K562 (cell line): ENCODE measurements at regions not wholly inside any gene's neighbourhood (a gene's known extent, or its start where the extent isn't known, plus 50 kb on each side); places are given as distances from the start of the nearest gene placed in this dataset.

Experiments used
- BDP1 ChIP-seq: IDR thresholded peaks from 3 replicates; pipeline ENCODE4 v1.6.1; 2011; ENCODE audit not compliant: insufficient read length, insufficient read depth
- CBFB ChIP-seq: sonication (generic); formaldehyde crosslinking; IDR thresholded peaks from 2 replicates; pipeline ENCODE4 v1.4.0; 2020; ENCODE audit warnings: mild to moderate bottlenecking, missing genetic modification reagents
- CBX2 ChIP-seq: fragments of 200-600 bp; sonication (generic); IDR thresholded peaks from one replicate; pipeline ENCODE4 v1.6.1; 2012; ENCODE audit warnings: mild to moderate bottlenecking, low read length, inconsistent platforms; ENCODE audit not compliant: insufficient read depth, poor library complexity, severe bottlenecking
- CREB1 ChIP-seq, 2 experiments: sonication (generic) in 1 of 2; formaldehyde crosslinking in 1 of 2; IDR thresholded peaks; 2 replicates each; pipeline versions ENCODE4 v1.6.1 to v1.8.0; 2012 to 2022; ENCODE audit warnings: inconsistent platforms in 1 of 2, mild to moderate bottlenecking in 1 of 2, missing genetic modification reagents in 1 of 2, moderate library complexity in 1 of 2
- CXXC5 ChIP-seq: fragments of 250-450 bp; sonication (Bioruptor Pico); IDR thresholded peaks from 2 replicates; pipeline ENCODE4 v1.8.0; 2022; ENCODE audit warnings: inconsistent platforms, mild to moderate bottlenecking, moderate library complexity
- ELF1 ChIP-seq: fragments of 200-800 bp; sonication (Bioruptor generic); IDR thresholded peaks from 2 replicates; pipeline ENCODE4 v1.6.1; 2016; ENCODE audit warnings: missing genetic modification characterization, missing compliant biosample characterization
- ETV5 ChIP-seq: sonication (generic); formaldehyde crosslinking; IDR thresholded peaks from 2 replicates; pipeline ENCODE4 v1.4.0; 2020; ENCODE audit warnings: low read depth, mild to moderate bottlenecking, missing genetic modification reagents
- FOXP1 ChIP-seq: sonication (generic); formaldehyde crosslinking; IDR thresholded peaks from 2 replicates; pipeline ENCODE4 v1.8.0; 2022; ENCODE audit warnings: mild to moderate bottlenecking, missing genetic modification reagents
- NUFIP1 ChIP-seq: fragments of 450-650 bp; IDR thresholded peaks from 2 replicates; pipeline ENCODE4 v1.6.1; 2018; ENCODE audit not compliant: partially characterized antibody
- POLR2G ChIP-seq: fragments of 200-400 bp; formaldehyde crosslinking; IDR thresholded peaks from 2 replicates; pipeline ENCODE4 v1.6.1; 2017; ENCODE audit warnings: low read depth, mild to moderate bottlenecking, antibody characterized with exemption, low read length, moderate library complexity
- SRSF3 ChIP-seq: fragments of 200-400 bp; formaldehyde crosslinking; IDR thresholded peaks from 2 replicates; pipeline ENCODE4 v1.6.1; 2016; ENCODE audit warnings: mild to moderate bottlenecking, low read length, moderate library complexity; ENCODE audit not compliant: insufficient read depth
- TAL1 ChIP-seq: fragments of 450-650 bp; IDR thresholded peaks from 2 replicates; pipeline ENCODE4 v1.6.1; 2016; ENCODE audit warnings: mild to moderate bottlenecking
- TCF7L2 ChIP-seq: fragments of 150-350 bp; IDR thresholded peaks from 2 replicates; pipeline ENCODE4 v1.6.1; 2016; ENCODE audit warnings: low read depth, mild to moderate bottlenecking, low read length, moderate library complexity
- TCFL5 ChIP-seq: fragments of 250-450 bp; sonication (Bioruptor Pico); conservative IDR thresholded peaks from 2 replicates; pipeline ENCODE4 v1.6.1; 2021; ENCODE audit warnings: mild to moderate bottlenecking, moderate library complexity, matching md5 sums
- TSC22D4 ChIP-seq: fragments of 450-650 bp; IDR thresholded peaks from 2 replicates; pipeline ENCODE4 v1.6.1; 2016; ENCODE audit warnings: missing genetic modification characterization, missing biosample characterization, control low read depth
- ZFP30 ChIP-seq: fragments of 250-450 bp; sonication (Bioruptor Pico); IDR thresholded peaks from 2 replicates; pipeline ENCODE4 v1.8.0; 2022; ENCODE audit warnings: moderate library complexity, mild to moderate bottlenecking, inconsistent platforms, borderline replicate concordance
- ZNF140 ChIP-seq: fragments of 250-450 bp; sonication (Bioruptor Pico); IDR thresholded peaks from 2 replicates; pipeline ENCODE4 v1.8.0; 2021; ENCODE audit warnings: moderate library complexity, mild to moderate bottlenecking, inconsistent platforms
- ZNF224 ChIP-seq: sonication (generic); formaldehyde crosslinking; IDR thresholded peaks from 2 replicates; pipeline ENCODE4 v1.8.0; 2022; ENCODE audit warnings: mild to moderate bottlenecking, missing genetic modification reagents
- ZNF699 ChIP-seq: fragments of 250-450 bp; sonication (Bioruptor Pico); IDR thresholded peaks from 2 replicates; pipeline ENCODE4 v1.8.0; 2021; ENCODE audit warnings: mild to moderate bottlenecking, moderate library complexity; ENCODE audit not compliant: insufficient replicate concordance
- ZNF780A ChIP-seq: fragments of 250-450 bp; sonication (Bioruptor Pico); IDR thresholded peaks from 2 replicates; pipeline ENCODE4 v1.5.0; 2021; ENCODE audit warnings: mild to moderate bottlenecking
- TF ChIP-seq, protein P1 (sequence below): fragments of 450-650 bp; IDR thresholded peaks from 2 replicates; pipeline ENCODE4 v1.6.1; 2017; ENCODE audit warnings: mild to moderate bottlenecking, moderate library complexity
- TF ChIP-seq, protein P2 (sequence below), 2 experiments: fragments of 200-800 bp in 1 of 2; sonication (Bioruptor generic) in 1 of 2; sonication (generic) in 1 of 2; formaldehyde crosslinking in 1 of 2; IDR thresholded peaks in 1 of 2; conservative IDR thresholded peaks in 1 of 2; 2 replicates each; pipeline versions ENCODE4 v1.5.0 to v1.6.1; 2016 to 2020; ENCODE audit warnings: missing compliant biosample characterization in 1 of 2, missing genetic modification characterization in 1 of 2, missing genetic modification reagents in 1 of 2
- TF ChIP-seq, protein P3 (sequence below), 2 experiments: fragments of 450-650 bp; IDR thresholded peaks; 2 replicates each; pipeline ENCODE4 v1.6.1; 2016
- TF ChIP-seq, protein P4 (sequence below): fragments of 250-450 bp; sonication (Bioruptor Pico); IDR thresholded peaks from 2 replicates; pipeline ENCODE4 v1.6.1; 2021; ENCODE audit warnings: mild to moderate bottlenecking

DNA sequence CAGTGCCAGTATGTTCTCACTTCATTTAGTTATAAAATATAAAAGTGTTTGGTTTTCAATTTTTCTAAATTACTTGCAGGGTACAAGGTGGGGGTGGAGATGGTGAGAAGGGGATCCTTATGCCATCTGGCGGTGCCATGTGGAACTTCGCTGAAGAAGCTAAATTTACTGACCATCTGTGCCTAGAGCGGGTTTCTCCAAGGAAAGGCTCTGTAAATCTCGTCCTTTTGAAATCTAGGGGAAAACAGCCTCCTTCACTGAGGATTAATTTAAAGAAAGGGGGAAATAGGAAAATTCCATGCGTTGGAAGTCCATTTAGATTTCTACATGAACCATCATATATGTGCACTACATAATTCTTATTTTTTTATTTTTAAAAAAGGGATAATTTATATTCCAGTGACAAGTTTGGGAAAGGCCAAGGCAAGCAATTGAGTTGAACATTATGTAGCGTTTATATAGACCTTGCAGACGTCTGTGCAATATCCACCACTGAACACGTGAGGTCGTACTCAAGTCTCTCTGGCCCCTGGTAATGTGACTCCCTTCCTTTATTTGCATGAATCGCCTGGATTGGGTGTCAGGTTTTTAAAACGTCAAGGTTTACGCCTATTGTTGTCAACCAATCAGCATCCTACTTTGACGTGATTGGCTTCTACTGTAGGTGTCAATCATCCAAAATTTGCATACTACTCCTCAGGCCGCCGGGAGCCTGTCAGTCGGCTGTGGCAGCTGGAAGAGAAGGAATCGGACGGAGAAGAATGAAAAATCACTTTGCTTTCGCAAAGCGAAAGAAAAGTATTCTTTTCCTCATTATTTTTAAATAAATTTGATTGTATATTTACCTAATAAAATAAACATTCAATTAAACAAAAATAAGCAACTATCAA, 297.1 kb upstream of the NFE2L3 start (continued):
- TF ChIP-seq NUFIP1, result no peak
- no peak for TF ChIP-seq POLR2G
- no peak for TF ChIP-seq TSC22D4
- no peak for TF ChIP-seq ZNF224
- no peak for TF ChIP-seq TCF7L2
- TF ChIP-seq, protein P1, sequence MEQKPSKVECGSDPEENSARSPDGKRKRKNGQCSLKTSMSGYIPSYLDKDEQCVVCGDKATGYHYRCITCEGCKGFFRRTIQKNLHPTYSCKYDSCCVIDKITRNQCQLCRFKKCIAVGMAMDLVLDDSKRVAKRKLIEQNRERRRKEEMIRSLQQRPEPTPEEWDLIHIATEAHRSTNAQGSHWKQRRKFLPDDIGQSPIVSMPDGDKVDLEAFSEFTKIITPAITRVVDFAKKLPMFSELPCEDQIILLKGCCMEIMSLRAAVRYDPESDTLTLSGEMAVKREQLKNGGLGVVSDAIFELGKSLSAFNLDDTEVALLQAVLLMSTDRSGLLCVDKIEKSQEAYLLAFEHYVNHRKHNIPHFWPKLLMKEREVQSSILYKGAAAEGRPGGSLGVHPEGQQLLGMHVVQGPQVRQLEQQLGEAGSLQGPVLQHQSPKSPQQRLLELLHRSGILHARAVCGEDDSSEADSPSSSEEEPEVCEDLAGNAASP, result no peak
- no peak for TF ChIP-seq BDP1
- no peak for TF ChIP-seq FOXP1 (CRISPR knock-in tag)
- TF ChIP-seq TAL1, result no peak
- no peak for TF ChIP-seq SRSF3
- TF ChIP-seq, protein P2, sequence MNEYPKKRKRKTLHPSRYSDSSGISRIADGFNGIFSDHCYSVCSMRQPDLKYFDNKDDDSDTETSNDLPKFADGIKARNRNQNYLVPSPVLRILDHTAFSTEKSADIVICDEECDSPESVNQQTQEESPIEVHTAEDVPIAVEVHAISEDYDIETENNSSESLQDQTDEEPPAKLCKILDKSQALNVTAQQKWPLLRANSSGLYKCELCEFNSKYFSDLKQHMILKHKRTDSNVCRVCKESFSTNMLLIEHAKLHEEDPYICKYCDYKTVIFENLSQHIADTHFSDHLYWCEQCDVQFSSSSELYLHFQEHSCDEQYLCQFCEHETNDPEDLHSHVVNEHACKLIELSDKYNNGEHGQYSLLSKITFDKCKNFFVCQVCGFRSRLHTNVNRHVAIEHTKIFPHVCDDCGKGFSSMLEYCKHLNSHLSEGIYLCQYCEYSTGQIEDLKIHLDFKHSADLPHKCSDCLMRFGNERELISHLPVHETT (CRISPR knock-in tag; conservative IDR thresholded peaks at IDR 0.05 in 1 of 2, IDR thresholded peaks at IDR 0.05 in 1 of 2), result 0 out of 4 replicates have a peak, but pooled peaks of 1 of the 2 experiments have one; percentile 22
- no peak for TF ChIP-seq ETV5
- no peak for TF ChIP-seq CBFB (CRISPR knock-in tag)
- peak; percentile 74 for TF ChIP-seq CREB1 (IDR thresholded peaks at IDR 0.05)
- peak; percentile 73 for TF ChIP-seq CREB1 (CRISPR knock-in tag; IDR thresholded peaks at IDR 0.05)
- no peak for TF ChIP-seq ZNF780A (CRISPR knock-in tag)
- no peak for TF ChIP-seq ZNF699 (CRISPR knock-in tag)
- no peak; the same call in 1 of the 2 replicates for TF ChIP-seq CXXC5 (CRISPR knock-in tag)
- TF ChIP-seq CBX2, result no peak
- TF ChIP-seq, protein P3, sequence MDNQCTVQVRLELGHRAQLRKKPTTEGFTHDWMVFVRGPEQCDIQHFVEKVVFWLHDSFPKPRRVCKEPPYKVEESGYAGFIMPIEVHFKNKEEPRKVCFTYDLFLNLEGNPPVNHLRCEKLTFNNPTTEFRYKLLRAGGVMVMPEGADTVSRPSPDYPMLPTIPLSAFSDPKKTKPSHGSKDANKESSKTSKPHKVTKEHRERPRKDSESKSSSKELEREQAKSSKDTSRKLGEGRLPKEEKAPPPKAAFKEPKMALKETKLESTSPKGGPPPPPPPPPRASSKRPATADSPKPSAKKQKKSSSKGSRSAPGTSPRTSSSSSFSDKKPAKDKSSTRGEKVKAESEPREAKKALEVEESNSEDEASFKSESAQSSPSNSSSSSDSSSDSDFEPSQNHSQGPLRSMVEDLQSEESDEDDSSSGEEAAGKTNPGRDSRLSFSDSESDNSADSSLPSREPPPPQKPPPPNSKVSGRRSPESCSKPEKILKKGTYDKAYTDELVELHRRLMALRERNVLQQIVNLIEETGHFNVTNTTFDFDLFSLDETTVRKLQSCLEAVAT (IDR thresholded peaks at IDR 0.05), result peak; percentile 65 to 84; a peak in 3 of 4 replicates
- no peak for TF ChIP-seq ELF1 (tag)
- TF ChIP-seq ZFP30 (CRISPR knock-in tag), result no peak
- TF ChIP-seq ZNF140, result no peak
- TF ChIP-seq TCFL5 (CRISPR knock-in tag), result no peak
- TF ChIP-seq, protein P4, sequence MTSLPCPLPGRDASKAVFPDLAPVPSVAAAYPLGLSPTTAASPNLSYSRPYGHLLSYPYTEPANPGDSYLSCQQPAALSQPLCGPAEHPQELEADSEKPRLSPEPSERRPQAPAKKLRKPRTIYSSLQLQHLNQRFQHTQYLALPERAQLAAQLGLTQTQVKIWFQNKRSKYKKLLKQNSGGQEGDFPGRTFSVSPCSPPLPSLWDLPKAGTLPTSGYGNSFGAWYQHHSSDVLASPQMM (CRISPR knock-in tag), result no peak
